Hippocampal formation (tissue), 2 donors: ENCODE measurements at regions not wholly inside any gene's neighbourhood (a gene's known extent, or its start where the extent isn't known, plus 50 kb on each side); places are given as distances from the start of the nearest gene placed in this dataset.
"Not testable (repeated sequence)": the region's sequence is repeated elsewhere in the genome, so short reads cannot be mapped to it uniquely, and the experiment has no call there.

ENCODE experiments used
- DNase-seq, 2 donors: peaks; one replicate each; lab custom pipeline; 2025; lab: John Stamatoyannopoulos, UW

DNA sequence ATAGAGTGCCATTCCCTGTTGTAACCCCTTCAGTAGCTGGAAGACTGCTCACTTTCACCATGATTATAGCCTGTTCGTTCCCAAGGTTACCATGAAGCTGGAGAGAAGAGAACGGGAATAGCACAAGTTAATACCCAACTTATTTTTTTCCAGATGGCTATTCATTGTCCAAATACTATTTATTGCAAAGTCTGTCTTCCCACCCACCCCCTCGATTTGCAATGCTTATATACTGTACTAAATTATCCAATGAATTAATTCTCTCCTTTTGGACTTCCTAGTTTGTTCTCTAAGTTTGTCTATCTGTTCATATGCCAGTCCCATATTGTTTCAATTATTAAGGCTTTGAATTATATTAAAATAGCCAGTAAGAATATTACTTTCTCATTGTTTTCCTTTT is 231.0 kb downstream of the RAB11FIP4 start:
- DNase-seq = no peak

DNA sequence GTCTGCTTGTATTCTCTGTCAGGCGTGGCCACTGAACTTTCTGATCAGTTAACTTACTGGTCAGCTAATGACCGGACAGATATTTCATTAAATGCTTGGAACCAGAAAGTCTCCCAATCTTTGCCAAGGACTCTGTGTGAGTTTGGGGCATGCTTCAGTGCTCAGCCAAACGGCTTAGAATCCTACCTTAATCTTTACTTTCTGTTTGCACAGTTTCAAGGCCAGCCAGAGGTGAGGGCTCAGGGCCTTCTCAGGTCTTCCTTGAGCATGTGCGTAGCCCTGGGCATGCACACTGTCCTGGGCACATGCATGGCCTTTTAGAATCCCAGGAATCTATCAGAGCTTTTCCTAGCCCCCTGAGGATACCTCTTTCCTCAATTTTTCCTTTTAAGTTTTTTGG is 230.1 kb downstream of the RAB11FIP4 start:
- no peak for DNase-seq

DNA sequence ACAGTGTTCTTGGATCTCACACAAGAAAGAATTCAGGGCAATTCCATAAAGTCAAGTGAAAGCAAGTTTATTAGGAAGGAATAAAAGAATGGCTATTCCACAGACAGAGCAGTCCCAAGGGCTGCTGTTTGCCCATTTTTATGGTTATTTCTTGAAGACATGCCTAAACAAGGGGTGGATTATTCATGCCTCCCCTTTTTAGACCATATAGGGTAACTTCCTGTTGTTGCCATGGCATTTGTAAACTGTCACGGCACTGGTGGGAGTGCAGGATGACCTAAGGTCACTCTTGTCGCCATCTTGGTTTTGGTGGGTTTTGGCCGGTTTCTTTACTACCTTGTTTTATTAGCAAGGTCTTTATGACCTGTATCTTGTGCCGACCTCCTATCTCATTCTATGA is 219.6 kb downstream of the RAB11FIP4 start:
- not testable (repeated sequence) for DNase-seq

DNA sequence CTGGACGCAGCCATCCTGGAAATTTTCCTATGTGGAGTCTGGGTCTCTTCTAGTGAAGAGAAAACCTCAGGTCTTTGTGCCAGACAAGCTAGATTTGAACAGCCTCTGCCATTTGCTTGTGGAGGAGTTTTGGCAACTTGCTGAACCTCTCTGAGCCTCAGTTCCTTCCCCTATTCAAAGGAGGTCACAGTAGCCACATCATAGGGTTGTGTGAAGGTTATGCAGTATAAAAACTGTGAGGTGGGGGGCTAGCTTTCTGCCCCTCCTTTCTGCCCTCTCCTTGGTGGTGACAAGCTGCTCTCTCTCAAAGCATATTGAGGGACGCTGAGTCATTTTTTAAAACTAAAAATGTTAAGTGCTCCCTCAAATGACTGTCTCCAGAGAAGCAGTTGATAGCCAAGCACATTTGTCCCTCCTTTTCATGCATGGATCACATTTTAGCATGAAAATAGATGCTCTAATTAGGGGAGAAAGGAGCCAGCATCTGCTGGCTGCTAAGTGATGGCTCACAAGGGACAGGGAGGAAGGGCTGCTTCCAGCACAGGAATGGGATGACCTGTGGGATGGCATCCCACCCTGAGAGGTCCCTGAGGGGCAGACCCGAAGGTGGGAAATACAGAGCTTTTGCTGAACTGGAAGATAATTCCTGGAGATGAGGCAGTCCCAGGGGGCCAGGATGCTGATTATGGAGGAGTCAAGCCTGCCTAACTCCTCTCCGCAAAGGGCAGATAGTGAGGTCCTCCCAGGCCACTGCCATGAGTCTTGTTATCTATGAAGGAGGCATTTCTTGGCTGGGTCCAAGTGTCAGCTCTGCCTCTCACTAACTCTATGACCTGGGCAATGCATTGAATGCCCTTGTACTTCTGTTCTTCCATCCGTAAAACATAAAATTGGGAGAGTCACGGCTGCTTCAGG is 218.8 kb downstream of the RAB11FIP4 start:
- DNase-seq = peak in 1 of 2 donors; percentile 25

DNA sequence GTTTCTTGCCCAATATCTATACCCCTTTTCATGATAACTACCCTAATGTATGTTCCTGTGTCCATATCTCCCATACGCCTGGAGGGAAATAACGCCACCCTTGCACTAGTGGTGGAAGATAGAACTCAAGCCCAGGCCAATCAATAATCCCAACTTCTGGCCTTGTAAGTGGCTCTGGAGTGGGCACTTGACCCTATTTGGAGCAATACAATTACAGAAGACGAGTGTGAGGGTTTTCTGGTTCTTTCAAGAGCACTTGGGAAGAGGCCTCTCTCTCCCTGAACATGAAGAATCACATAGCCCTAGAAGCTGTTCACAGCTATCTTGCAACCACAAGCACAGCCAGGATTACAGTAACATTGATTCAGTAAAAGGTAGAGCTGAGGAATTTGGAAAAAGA is 217.9 kb downstream of the RAB11FIP4 start:
- no peak for DNase-seq

DNA sequence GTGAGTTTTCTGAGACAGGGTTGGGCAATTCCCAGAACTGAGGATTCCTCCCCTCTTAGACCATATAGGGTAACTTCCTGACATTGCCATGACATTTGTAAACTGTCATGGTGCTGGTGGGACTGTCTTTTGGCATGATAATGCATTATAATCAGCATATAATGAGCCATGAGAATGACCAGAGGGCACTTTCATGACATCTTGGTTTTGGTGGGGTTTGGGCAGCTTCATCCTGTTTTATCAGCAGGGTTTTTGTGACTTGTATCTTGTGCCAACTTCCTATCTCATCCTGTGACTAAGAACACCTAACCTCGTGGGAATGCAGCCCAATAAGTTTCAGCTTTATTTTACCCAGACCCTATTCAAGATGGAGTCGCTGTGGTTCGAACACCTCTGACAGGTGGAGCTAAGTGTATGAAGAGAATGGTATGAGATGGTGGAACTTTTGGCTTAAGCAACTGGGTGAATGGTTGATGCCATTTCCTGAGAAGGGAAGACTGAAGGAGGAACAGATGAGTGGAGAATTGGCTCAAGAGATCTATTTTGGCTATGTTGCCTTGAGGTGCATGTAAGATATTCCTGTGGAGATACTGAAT is 217.3 kb downstream of the RAB11FIP4 start:
- no peak for DNase-seq

DNA sequence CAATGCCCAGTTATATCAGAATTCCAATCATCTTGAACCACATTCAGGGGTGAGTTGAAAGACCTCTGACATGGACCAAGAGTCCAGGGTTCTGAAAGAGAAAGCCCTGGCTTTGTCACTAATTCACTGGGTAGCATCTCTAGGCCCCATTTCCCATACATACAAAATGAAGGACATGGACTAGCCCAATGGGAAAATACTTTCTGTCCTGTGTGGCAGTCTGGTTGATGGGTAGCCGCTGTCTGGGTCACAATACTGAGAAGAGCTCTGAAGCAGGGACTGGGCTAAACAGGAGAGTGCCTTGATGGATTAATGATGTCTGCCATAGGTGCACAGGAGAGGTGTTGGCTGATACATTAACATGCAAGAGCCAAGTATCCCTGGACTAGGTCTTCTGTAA is 214.3 kb downstream of the RAB11FIP4 start:
- no peak for DNase-seq

DNA sequence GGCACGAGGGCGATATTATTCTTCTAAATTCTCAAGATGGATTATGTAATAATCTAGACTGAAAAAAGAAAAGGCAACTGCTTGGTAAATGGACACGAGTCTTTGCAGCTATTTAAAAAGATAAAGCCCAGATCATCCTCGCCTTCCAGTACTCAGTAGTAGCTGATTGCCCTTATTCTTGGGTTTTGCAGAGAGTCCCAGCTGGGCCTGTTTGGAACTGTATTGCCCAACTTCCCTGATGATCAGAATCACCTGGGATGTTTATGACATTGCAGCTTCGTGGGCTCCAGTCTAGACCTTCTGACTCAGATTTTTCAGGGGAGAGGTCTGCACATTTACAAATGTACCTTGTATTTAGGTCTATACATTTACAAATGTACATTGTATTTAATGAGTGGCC is 213.5 kb downstream of the RAB11FIP4 start:
- DNase-seq = no peak

DNA sequence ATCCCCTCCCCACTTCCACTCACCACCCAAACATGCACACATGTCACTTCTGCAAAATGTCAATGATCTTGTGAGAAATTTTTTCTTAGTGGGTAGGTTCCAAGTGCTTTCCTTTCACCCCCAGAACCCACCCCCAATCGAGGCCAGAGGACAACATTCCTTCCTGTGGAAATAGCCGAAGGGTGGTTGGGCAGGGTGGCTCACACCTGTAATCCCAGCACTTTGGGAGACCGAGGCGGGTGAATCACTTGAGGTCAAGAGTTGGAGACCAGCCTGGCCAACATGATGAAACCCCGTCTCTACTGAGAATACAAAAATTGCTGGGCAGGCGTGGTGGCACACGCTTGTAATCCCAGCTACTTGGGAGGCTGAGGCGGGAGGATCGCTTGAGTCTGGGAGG is 208.7 kb downstream of the RAB11FIP4 start:
- DNase-seq = not testable (repeated sequence)

DNA sequence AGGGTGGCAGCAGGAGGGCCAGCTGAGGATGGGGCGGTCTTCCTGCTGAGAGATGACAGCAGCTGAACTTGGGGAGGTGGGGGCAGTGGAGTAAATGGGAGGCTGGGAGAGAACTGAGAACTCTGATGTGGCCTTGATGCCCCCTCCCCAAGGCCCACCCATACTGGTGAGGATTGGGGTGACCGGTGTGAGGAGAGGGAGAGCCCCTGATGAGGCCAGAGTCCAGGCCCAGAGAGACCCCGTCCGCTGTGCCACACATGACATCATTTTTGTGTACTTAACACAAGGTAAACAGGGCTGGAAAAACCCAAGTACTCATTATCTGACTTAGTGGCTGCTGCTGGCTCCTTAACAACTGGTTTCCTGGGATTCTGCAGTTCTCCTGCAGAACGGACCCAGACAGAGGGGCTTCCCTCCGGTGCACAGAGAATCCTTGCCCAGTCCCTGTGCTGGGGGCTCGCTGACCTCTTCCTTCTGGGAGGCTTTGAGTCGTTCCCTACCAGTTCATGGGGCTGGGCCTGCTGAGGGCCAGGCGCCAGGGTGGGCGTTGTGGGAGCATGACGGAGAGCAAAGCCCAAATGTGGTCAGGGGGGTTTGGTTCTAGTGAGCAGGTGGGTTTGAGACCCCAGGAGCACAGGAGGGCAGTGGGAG is 207.6 kb downstream of the RAB11FIP4 start:
- no peak for DNase-seq

DNA sequence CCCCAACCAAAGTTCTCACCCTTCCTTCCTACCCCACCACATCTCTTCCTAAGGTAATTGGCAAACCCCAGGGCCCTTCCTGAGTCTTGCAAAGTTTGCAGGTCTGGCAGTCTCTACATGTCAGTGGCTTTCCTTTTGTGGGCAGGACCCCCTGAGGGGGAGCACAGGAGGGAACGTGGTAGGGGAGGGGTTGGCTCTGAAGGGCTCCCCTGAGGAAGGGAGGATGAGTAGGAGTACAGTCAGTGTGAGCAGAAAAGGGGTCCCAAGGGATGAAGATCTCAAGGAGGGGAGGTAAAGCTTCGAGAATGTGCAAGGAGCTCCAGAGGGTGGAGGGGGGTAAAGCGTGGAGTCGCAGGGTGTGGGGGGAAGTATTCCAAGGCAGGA is 206.9 kb downstream of the RAB11FIP4 start:
- no peak for DNase-seq

DNA sequence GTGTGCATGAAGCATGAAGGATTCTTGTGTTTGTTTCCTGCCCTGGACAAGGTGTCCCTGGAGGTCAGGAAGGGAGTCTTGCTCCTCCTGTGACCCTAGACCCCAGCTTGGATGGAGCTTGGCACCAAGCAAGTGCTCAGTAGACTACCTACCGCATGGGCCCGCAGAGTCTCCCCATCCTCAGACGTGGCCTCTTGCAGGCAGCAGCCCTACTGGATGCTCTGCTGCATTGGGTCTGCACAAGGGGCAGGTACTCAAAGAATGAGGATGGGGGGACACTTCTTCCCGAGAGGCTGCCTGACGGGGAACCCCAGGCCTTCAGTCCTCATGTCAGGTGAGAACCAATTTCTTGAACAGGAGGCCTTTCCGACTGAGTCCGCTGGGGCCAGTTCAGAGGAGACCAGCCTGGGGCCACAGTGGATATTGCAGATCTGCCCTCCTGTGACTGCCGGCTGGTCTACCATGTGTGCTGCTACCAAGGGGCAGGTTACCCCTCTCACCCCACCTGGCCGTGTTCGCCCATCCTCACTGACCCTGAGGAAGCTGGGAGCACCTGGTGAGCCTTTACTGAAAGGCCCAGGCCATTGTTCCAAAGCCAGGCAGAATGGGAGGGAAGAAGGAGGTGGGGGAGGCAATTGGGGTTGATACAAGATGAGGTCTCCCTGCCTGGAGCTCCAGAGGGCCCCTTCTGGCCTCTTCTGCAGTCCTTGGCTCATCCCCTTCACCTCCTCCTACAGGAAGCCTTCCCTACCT is 206.3 kb downstream of the RAB11FIP4 start:
- no peak for DNase-seq

DNA sequence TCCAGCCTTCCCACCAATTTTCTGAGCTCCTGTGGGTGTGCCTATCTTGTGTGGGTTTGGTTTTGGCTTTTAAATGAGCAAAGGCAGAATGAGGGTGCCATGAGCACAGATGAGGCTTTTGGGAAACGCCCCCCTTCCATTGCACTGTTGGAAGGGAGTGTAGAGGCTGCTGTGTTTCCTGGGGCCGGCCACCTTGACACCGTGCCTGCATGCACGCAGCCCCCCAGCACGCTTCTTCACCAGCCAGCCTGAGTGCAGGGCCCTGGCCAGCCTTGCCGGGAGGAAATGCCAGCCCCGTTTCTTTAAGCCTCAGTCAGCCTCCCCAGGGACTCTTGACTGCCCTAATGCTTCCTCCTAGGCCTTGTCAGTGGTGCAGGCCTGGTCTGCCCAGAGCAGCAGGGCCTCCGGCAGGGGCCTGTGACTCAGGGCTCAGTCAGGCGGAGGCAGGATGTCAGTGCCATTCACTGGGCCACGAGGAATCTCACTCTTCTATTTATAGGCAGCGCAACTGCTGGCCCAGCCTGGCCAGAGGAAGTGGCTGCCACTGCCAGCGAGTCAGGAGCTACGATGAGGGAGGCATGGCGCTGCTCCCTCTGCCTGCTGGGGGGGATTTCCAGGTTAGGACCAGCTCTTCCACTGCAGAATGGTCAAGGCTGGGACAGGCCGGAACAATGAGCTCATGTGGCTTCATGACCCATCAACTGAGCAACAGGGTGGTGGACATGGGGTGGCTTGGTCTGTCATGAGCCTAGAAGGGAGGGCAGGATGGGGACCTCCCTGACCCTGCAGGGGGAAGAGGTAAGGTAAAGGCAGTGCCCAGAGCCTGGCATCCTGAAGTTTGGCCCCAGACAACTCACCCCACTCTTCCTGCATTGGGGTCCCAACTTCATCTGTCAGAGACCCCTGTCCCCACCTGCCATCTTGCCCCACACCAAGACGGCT is 205.2 kb downstream of the RAB11FIP4 start:
- DNase-seq = peak; percentile 27 to 39

DNA sequence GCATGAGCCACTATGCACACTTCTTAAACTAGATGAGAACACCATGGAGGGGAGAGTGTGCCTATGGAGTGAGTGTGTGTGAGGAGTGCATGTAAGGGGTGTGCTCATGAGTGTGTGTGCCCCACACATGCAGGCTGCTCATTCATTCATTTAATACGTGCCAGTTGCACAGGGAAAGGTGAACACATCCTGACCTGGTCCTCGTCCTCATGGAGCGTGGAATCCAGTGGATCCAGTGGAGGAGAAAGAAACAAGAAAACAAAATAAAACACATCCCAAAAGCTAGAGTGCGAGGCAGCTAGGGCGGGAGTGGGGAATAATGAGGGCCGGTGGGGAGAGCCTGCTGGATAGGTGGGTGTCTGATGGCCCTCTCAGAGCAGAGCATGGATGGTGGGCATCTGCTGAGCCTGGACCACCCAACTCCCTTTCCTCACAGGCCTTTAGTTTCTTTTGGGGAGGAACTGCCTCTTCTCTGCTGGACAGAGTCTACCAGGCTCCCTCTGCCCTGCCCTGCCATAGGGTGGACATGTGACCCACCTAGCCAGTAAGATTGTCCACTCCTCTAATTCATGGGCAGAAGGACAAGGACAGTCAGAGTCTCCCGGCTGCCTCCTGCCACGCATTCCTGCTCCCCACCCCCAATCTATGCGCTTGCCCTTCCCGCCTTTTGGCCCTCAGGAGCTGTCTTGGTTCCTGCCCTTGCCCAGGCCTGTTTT is 204.3 kb downstream of the RAB11FIP4 start:
- no peak for DNase-seq

DNA sequence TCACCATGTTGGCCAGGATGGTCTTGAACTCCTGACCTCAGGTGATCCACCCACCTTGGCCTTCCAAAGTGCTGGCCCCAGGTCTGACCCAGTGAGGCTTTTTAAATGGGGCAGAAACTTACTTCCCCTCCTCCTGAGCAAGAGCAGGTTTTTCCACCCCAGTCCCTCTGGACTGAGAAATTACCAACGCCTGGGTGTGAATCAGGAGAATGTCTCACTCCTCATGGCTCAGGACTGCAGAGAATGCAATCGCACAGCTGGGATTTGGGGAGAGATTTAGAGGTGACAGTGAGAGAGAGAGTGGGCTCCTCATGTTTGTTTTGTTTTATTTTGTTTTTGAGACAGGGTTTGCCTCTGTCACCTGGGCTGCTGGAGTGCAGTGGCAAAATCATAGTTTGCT is 203.6 kb downstream of the RAB11FIP4 start:
- no peak for DNase-seq

DNA sequence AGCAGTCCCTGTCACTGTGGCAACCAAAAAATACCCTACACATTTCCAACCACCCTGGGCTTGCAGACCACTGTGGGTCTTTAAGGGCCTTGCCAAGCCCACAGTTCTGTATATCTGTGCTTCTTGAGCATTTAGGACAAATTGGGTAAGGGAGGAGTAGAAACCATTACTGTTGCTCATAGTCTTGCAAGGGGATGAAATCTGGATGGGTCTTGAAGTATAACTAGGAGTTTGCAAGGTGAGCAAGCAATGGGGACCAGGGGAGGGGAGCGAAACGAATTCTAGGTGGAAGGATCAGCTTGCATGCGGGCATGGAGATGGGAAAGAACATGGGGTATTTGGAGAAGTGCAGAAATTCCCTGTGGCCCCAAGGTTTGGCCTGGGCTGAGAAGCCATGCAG is 202.9 kb downstream of the RAB11FIP4 start:
- no peak for DNase-seq

DNA sequence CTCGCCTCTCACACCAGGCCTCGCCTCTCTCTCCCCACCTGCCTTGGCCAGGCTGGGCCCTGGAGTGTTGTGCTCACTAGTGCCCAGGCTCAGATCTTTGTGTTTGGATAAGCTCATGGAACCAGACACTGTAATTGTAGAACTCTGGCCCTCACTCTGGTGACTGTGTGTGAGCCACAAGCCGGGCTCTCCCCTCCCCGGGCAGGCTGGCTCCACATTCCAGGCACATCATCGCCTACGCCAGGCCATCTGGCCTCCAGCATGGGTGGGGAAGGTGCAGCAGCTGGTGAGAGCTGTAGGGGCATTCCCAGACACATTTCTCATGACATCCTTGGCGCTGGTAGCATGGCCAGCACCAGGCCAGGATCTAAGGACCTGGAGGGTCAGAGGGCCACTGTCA is 202.3 kb downstream of the RAB11FIP4 start:
- no peak for DNase-seq

DNA sequence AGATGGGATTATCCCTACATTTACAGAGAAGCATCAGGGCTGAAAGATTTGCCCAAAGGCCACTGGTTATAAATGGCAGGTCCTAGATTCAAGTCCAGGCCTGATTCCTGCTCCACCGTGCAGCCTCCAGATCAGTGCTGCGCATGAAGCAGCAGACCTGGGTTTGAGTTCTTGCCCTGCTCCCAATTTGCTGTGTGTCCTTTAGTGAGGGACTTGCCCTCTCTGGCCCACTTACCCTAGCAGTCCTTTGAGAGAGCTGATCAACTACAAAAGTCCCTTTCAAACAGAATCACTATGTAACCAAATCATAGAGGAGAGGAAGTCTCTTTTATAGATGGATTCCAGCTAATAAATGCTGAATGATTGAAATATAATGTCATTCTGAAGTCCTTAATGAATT is 200.4 kb downstream of the RAB11FIP4 start:
- no peak for DNase-seq

DNA sequence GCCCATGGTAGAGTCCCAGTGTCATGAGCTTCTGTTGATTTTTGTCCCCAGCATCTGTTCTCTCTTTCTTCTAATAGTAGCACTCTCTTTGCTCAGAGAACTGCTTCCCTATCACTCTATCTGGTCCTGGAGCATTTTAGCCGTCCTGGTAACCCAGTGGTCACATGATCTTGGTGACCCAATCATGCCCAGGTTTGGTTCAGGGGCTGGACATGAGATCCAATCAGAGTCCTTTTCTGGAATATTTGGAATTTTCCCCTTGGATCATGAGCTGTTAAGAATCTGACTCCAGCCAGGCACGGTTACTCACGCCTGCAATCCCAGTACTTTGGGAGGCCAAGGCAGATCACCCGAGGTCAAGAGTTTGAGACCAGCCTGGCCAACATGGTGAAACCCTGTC is 197.0 kb downstream of the RAB11FIP4 start:
- DNase-seq = no peak

DNA sequence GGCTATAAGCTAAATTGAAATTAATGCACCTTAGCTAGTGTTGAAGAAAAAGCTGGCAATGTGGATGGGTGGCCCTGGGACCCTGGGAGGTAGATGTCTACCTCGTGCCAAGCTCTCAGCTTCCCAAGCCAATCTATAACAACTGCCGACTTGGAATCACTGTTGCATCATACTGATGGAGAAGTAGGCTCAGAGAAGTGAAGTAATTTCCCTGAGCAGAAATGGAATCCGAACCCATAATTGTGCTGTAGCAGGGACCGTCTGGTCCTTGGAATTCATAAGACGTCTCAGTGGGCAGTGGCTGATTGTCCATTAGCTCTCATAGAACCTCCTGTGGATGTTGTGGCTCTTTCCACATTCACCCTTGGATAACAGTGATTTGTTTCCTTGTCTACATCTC is 196.6 kb downstream of the RAB11FIP4 start:
- DNase-seq = no peak
